GM12874 (cell line): ENCODE measurements at regions not wholly inside any gene's neighbourhood (a gene's known extent, or its start where the extent isn't known, plus 50 kb on each side); places are given as distances from the start of the nearest gene placed in this dataset.

Experiments used
- CTCF ChIP-seq: IDR thresholded peaks from 2 replicates; pipeline ENCODE4 v1.5.1; 2011; ENCODE audit warnings: low read depth, mild to moderate bottlenecking, control low read depth, low read length, moderate library complexity; ENCODE audit not compliant: insufficient read depth

GRCh38 chr17:65444049-65444448 lies 117.4 kb downstream of the AXIN2 start:
- TF ChIP-seq CTCF, result no peak

DNA sequence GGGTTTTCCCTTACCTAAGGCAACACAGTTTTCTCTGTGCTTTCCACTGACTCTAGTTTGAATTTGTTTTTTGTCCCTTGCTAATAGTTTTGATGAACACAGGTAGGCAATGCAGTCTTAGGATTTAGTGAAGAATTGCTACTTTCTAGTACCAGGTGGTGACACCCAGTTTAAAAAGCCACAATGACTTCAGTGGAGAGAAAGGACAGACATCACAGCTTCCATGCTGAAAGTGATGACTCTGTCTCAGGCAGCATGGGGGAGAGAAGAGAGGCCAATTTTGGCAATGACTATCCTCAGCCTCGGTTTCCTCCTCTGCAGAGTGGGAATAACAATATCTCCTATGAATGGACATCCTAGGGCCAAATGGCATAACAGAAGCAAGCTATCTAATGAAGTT lies 118.8 kb downstream of the AXIN2 start:
- no peak for TF ChIP-seq CTCF

DNA sequence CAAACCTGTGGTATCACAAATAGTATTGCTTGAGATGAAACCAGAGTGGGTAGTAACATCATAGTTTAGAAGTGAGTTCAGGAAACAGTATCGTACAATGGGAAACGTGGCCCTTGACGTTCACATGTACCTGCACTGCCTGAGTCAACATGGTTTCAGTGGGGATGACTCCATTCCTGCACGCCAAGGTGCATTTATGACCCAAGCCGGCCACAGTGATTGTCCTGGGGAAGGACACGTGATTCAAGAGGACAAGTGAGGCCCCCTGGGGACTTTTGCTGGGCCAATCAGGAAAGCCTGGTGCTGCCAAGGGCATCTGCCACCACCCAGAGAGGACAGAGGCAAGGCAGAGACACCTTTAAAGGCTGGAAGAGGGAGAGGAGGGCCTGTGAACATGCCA lies 119.2 kb downstream of the AXIN2 start:
- no peak for TF ChIP-seq CTCF

DNA sequence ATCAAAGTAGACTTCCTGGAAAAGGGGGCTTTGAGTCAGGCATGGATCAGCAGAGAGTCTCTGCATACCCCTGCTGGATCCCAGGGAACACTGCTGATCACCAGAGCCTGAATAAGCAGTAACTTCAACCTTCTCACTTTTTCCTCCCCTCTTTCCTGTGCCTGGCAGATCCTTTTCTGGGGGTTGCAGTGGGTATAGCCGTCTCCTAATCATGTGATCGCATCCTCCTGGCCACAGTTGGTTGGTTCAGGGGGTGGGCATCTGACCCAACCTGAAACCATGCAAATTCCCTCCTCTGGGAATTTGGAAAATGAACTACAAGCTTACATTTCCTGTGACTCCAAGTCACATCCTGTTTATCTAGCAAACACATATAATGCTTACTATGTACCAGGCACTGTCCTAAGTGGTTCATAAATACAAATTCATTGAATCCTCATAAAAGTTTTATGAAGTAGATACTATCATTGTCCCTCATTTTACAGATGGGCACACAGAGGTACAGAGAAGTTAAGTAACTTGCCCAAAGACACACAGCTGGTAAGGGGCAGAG lies 120.3 kb downstream of the AXIN2 start:
- TF ChIP-seq CTCF, result no peak

GRCh38 chr17:65438708-65439294 lies 122.6 kb downstream of the AXIN2 start:
- no peak for TF ChIP-seq CTCF

- TF ChIP-seq CTCF, result no peak
These were observed 123.3 kb downstream of the AXIN2 start for GRCh38 chr17:65438173-65438572.

DNA sequence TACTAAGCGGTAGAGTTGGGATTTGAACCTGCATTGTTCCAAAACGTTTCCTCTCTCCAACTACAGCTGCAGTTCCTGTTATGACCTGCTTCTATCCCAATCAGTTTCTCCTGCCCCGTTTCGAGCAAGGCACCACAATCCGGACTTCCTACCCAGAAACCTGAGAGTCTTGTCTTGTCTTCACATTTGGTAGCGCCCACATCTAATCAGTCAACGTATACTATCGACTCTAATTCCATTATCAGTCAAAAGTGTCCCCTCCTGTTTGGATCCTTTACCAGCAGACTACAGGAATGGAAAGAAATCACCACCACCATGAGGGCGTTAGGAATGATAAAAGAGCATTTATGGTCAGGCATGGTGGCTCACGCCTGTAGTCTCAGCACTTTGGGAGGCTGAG lies 124.6 kb downstream of the AXIN2 start:
- no peak for TF ChIP-seq CTCF

DNA sequence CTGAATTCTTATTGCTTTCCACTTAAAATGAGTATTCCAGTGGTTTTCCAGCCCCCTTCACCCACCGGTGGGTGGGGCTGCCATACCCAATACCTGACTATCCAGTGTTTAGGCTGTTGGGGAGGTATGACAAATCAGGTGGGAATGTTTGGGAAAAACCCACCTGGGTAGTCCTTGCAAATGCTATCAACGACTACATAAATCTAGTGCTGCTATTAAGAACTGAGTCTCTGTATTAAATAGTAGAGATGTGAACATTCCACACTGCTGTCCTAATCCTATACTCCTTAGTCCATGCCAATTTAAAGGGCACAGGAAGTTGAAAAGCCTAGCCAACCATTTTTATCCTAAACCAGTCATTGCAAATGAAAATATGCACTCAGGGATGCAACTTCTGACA lies 126.6 kb downstream of the AXIN2 start:
- no peak for TF ChIP-seq CTCF
